ACC112 (cell line): ENCODE measurements at regions not wholly inside any gene's neighbourhood (a gene's known extent, or its start where the extent isn't known, plus 50 kb on each side); places are given as distances from the start of the nearest gene placed in this dataset.

ENCODE experiments used
- H2AFZ ChIP-seq: fragments of 200-600 bp; sonication (generic); one replicate; pipeline ENCODE4 v1.6.0; 2017; ENCODE audit warnings: antibody characterized with exemption, low read length; ENCODE audit not compliant: unreplicated experiment
- H3K27ac ChIP-seq: fragments of 200-600 bp; sonication (generic); 2 replicates; pipeline ENCODE4 v1.5.1; 2014; ENCODE audit warnings: low read depth, mild to moderate bottlenecking, antibody characterized with exemption, low read length, moderate library complexity
- H3K27me3 ChIP-seq: fragments of 200-600 bp; sonication (generic); 2 replicates; pipeline ENCODE4 v1.6.1; 2014; ENCODE audit warnings: mild to moderate bottlenecking, antibody characterized with exemption, low read length, moderate library complexity, mixed read lengths; ENCODE audit not compliant: insufficient read depth
- H3K36me3 ChIP-seq: fragments of 200-600 bp; sonication (generic); 2 replicates; pipeline ENCODE4 v1.6.1; 2016; ENCODE audit warnings: mild to moderate bottlenecking, antibody characterized with exemption, low read length, moderate library complexity, mixed read lengths; ENCODE audit not compliant: insufficient read depth
- H3K4me1 ChIP-seq: fragments of 200-600 bp; sonication (generic); one replicate; pipeline ENCODE4 v1.6.1; 2016; ENCODE audit warnings: low read length, mixed read lengths; ENCODE audit not compliant: insufficient read depth, unreplicated experiment, control insufficient read depth
- H3K4me3 ChIP-seq: fragments of 200-600 bp; sonication (generic); 2 replicates; pipeline ENCODE4 v1.5.1; 2014; ENCODE audit warnings: mild to moderate bottlenecking, low read depth, low read length
- H3K79me2 ChIP-seq: fragments of 200-600 bp; sonication (generic); one replicate; pipeline ENCODE4 v1.6.0; 2016; ENCODE audit warnings: low read length; ENCODE audit not compliant: control insufficient read depth, unreplicated experiment, insufficient read depth

- H2AFZ ChIP-seq = no peak overlapping the region
- H3K36me3 ChIP-seq = no peaks in the 10 kb centered on the region
- no peaks in the 10 kb centered on the region for H3K79me2 ChIP-seq
- H3K27me3 ChIP-seq = no peaks in the 10 kb centered on the region
- H3K27ac ChIP-seq = no peak overlapping the region
- no peak overlapping the region for H3K4me3 ChIP-seq
- no peaks in the 10 kb centered on the region for H3K4me1 ChIP-seq
Observed at GRCh38 chr13:90564096-90564495, 783.4 kb upstream of the MIR17HG start.

DNA sequence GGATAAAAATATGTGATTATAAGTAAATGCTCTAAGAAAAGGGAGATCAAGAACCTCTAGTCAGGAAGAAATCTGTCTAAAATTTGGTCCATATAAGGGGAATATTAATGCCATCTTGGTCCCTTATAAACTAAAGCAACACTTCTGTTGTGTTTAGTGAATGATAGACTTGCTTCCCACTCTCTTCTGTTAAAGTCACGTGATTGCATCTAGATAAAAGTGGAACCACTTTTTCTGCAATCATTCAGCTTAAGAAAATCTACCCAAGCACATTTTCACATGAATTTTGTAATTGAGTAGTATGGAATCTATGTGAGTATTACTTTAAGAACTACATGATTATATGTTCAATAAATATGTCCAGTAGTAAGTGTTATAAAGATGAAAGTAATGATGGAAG, 782.9 kb upstream of the MIR17HG start:
- Histone ChIP-seq H3K27me3 (no peaks in the 10 kb centered on the region), H3K79me2 (no peaks in the 10 kb centered on the region), H2AFZ (no peak overlapping the region), H3K36me3 (no peaks in the 10 kb centered on the region), H3K27ac (no peak overlapping the region), H3K4me1 (no peaks in the 10 kb centered on the region), H3K4me3 (no peak overlapping the region)

DNA sequence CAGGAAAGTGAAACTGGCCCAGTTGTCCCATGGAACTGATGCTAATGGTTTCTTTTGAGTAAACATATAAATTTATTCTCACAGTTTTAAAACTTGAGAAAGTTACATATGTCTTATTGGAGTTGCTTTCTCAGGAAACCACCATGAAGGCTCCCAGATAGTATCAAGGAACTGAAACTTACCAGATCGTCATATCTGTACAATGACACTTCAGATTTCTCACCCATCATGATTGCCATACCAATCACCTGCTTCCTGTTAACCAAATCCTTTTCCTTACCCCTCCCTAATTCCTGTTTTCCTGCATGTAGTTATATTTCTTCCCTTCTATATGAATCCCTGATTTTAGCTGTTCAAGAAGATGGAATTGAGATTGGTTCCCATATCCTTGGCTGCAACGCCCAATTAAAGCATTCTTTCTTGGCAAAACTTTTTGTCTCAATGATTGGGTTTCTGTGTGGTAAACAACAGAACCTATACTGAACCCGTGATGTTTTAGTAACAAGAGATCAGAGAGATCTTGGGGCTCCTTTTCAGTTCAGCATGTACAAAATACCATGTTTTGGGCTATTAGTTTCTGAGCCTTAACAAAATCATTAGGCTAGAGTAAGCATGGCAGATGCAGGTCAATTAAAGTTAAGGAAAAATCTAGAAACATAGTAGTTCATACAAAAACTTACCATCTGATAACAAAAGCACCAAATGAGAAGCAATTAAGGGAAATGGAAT, 781.3 kb upstream of the MIR17HG start:
- Histone ChIP-seq H3K4me1 (no peaks in the 10 kb centered on the region), H3K79me2 (no peaks in the 10 kb centered on the region), H3K4me3 (no peak overlapping the region), H3K27ac (no peak overlapping the region), H3K36me3 (no peaks in the 10 kb centered on the region), H2AFZ (no peak overlapping the region), H3K27me3 (no peaks in the 10 kb centered on the region)

DNA sequence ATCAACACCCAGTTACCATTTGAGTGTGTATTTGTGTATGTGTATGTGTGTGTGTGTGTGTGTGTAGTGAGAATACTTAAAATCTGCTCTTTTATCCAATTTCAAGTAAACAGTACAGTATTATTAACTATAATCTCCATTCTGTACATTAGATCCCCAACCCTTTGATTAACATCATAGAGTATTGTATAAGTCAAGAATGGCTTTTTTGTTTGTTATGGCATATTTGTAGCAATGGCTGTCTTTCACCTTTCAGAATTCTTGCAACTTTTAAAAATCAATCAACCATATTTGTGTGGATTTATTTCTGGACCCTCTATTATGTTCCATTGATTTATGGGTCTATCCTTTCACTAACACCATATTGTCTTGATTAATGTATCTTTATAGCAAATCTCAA, 779.3 kb upstream of the MIR17HG start:
- Histone ChIP-seq H3K27me3 (no peaks in the 10 kb centered on the region), H2AFZ (no peak overlapping the region), H3K4me3 (no peak overlapping the region), H3K4me1 (no peaks in the 10 kb centered on the region), H3K27ac (no peak overlapping the region), H3K36me3 (no peaks in the 10 kb centered on the region), H3K79me2 (no peaks in the 10 kb centered on the region)

DNA sequence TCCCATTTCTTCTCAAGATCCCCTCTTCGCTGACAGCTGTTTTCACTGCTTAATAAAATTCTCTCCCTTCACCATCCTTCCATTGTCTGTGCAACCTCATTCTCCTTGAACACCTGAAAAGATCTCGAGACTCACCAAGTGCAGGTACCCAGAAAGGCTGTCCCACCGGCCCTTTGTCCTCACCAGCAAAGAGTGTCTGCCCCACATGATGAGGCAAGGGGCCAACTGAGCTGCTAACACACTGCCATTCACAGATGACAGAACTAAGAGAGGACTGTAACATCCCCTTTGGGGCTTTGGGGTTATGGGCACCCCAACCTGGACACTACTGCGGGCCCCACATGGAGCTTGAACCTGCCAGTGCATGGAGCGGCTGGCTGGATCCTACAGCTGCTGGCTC, 771.4 kb upstream of the MIR17HG start:
- H3K4me3 ChIP-seq = no peak overlapping the region
- no peak overlapping the region for H3K27ac ChIP-seq
- no peaks in the 10 kb centered on the region for H3K36me3 ChIP-seq
- H3K4me1 ChIP-seq = no peaks in the 10 kb centered on the region
- H2AFZ ChIP-seq = no peak overlapping the region
- no peaks in the 10 kb centered on the region for H3K27me3 ChIP-seq
- H3K79me2 ChIP-seq = no peaks in the 10 kb centered on the region

DNA sequence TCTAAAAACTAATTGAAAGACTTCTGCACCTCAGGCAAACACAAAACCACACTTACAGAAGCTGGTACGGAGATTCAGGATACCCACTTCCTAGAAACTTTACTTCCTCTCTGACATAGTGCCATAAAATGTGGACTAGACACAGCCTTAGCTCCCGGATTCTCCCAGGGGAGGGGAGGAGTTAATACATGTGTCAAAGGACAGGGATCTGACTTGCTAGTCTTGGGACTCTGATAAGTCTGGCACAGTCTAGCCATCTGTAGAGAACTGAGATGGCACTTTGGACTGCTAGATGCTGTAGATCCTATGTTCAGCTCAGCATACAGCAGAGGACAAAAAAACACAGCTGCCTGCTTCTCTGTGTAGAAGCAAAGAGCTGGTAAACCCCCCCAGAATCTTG, 769.8 kb upstream of the MIR17HG start:
- Histone ChIP-seq H3K27ac (no peak overlapping the region), H3K79me2 (no peaks in the 10 kb centered on the region), H3K4me1 (no peaks in the 10 kb centered on the region), H2AFZ (no peak overlapping the region), H3K27me3 (no peaks in the 10 kb centered on the region), H3K36me3 (no peaks in the 10 kb centered on the region), H3K4me3 (no peak overlapping the region)

DNA sequence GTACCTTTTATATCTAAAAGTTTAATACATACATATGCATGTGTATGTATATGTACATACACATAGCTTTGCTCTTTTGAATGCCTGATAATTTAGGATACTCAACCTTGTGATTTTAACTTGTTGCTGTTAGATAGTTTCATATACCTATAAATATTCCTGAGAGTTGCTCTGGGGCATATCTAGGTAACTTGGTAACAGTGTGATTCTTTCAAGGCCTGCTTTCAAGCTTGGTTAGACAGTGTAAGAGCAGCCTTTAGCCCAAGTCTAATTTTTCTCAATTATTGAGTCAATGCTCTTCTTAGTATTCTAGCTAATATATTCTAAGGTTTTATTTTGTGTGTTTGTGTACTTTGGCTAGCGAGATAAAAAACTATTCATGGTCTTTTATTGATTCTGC, 762.1 kb upstream of the MIR17HG start:
- Histone ChIP-seq H3K27ac (no peak overlapping the region), H3K4me1 (no peaks in the 10 kb centered on the region), H3K79me2 (no peaks in the 10 kb centered on the region), H3K27me3 (no peaks in the 10 kb centered on the region), H2AFZ (no peak overlapping the region), H3K4me3 (no peak overlapping the region), H3K36me3 (no peaks in the 10 kb centered on the region)

DNA sequence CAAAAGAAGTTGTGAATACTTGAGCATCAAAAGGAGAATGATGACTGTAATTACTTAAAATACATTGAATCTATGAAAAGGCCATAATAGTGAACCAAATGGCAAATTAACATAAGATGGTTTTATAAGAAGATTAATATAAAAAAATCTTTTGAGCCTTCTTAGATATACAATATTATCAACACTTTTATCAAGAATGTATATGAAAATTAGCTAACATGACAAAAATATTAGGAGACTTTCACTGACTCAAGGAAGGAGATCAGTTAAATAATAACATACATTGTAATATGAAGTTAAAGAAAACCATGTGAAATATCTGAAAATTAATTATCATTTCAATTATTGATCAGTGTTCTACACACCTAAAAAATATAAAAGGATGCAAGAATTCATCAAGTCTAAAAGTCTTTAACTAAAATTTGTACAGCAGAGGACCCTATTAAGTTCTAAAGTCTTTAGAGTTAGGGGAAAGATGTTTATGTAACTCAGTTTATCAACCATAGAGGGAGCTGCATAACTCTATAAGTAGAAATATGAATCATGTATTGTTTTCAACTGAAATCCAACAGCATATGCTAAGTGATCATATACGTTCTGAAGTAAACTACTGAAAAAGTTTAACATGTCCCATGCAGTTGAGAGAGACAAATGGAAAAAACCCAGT, 756.1 kb upstream of the MIR17HG start:
- peaks cover 6% of the 10 kb centered on the region for H3K4me1 ChIP-seq
- H3K27me3 ChIP-seq = no peaks in the 10 kb centered on the region

DNA sequence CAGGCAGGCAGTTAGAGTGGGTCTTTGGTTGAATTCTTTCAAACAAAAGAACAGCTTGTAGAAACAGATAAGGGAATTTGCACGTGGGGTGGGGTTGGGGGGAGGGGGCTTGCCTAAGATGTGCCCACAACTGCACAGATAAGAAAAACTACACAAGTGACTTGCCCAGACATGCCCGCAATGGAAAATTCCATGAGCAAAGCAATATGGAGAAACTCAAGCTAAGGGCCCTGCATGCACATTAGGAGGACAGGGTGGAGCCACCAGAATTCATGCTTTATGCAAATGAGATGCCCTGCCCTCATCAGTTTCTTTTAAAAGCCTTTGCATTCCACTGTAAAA, 755.6 kb upstream of the MIR17HG start:
- H3K27me3 ChIP-seq = no peaks in the 10 kb centered on the region
- peaks cover 6% of the 10 kb centered on the region for H3K4me1 ChIP-seq
- H3K79me2 ChIP-seq = no peaks in the 10 kb centered on the region
- no peak overlapping the region for H3K4me3 ChIP-seq
- no peak overlapping the region for H3K27ac ChIP-seq
- no peaks in the 10 kb centered on the region for H3K36me3 ChIP-seq
- no peak overlapping the region for H2AFZ ChIP-seq

More for the DNA sequence above, 756.1 kb upstream of the MIR17HG start:
- Histone ChIP-seq H2AFZ (no peak overlapping the region), H3K4me3 (no peak overlapping the region), H3K36me3 (no peaks in the 10 kb centered on the region), H3K79me2 (no peaks in the 10 kb centered on the region), H3K27ac (no peak overlapping the region)

- H3K27me3 ChIP-seq = no peaks in the 10 kb centered on the region
- H3K79me2 ChIP-seq = no peaks in the 10 kb centered on the region
- no peak overlapping the region for H3K4me3 ChIP-seq
- H2AFZ ChIP-seq = no peak overlapping the region
- H3K36me3 ChIP-seq = no peaks in the 10 kb centered on the region
- H3K27ac ChIP-seq = no peak overlapping the region
- peaks cover 6% of the 10 kb centered on the region for H3K4me1 ChIP-seq
Observed at GRCh38 chr13:90592943-90593342, 754.5 kb upstream of the MIR17HG start.

DNA sequence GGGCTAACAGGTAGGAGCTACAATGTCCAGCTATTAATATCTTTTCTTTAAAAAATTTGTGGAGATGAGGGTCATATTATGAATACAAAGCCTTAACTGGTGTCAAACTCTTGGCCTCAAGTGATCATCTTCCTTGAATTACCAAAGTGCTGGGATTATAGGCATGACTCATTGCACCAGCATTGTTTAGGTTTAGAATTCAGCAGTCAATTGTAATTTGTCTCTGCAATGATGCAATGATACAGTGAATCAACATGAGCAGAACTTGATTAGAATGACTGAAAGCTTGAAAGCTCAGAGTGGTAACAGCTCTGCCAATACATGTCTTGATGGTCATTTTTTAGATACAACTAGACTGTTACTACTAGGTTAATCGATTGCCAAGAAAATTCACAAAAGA, 752.8 kb upstream of the MIR17HG start:
- Histone ChIP-seq H2AFZ (no peak overlapping the region), H3K27me3 (no peaks in the 10 kb centered on the region), H3K36me3 (no peaks in the 10 kb centered on the region), H3K4me3 (no peak overlapping the region), H3K27ac (no peak overlapping the region), H3K4me1 (peaks cover 6% of the 10 kb centered on the region), H3K79me2 (no peaks in the 10 kb centered on the region)
